Stimulated activated CD4-positive, alpha-beta T cell treated with anti-CD3 and anti-CD28 coated beads, Interleukin-4, amount 100 ng/mL, for 24 hours (primary cell): ENCODE measurements at regions not wholly inside any gene's neighbourhood (a gene's known extent, or its start where the extent isn't known, plus 50 kb on each side); places are given as distances from the start of the nearest gene placed in this dataset.
"Not testable (repeated sequence)": the region's sequence is repeated elsewhere in the genome, so short reads cannot be mapped to it uniquely, and the experiment has no call there.

Experiments
- DNase-seq: peaks from one replicate; pipeline ENCODE4 v3.0.0-alpha.2; 2020

DNA sequence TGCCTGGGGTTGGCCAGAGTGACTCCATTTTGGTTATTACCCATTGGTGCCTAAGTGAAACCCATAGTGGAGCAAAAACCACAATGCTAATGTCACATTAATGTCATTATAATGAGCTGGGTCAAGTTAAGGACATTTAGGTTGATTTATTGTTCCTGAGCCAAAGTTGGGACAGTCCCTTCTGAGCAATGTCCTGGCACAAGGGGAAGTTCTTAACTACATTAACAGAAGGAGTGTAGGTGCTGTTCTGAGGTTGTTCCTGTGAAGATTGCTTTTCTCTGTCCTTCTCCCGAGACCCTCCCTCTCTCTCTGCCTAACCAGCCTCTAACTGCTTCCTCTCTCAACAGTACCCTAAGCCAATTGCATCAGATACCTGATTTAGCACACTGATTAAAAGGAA, 1956.8 kb upstream of the PCDH10 start:
- no peak for DNase-seq

DNA sequence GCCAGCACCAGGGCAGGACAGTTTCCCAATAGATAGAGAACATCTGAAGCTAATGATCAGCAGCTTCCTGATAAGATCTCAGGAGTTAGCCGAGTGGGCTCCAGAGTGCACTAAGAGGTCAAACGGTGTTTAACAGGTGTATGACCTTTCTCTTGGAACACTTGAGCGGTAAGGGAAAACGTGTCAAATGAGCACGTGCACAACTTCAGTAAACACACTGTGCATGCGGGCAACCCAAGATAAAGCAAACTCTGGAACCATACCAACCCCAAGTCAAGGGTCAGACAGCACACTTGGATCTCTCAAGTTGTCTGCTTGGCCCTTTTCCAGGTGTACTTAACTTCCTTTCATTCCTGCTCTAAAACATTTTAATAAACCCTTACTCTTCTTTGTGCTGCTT, 1941.5 kb upstream of the PCDH10 start:
- DNase-seq: no peak

- no peak for DNase-seq
Observed at GRCh38 chr4:131248314-131248713, 1900.8 kb upstream of the PCDH10 start.

GRCh38 chr4:131251321-131251720, 1897.8 kb upstream of the PCDH10 start:
- DNase-seq: no peak

- no peak for DNase-seq
Observed at GRCh38 chr4:131257241-131257640, 1891.9 kb upstream of the PCDH10 start.

DNA sequence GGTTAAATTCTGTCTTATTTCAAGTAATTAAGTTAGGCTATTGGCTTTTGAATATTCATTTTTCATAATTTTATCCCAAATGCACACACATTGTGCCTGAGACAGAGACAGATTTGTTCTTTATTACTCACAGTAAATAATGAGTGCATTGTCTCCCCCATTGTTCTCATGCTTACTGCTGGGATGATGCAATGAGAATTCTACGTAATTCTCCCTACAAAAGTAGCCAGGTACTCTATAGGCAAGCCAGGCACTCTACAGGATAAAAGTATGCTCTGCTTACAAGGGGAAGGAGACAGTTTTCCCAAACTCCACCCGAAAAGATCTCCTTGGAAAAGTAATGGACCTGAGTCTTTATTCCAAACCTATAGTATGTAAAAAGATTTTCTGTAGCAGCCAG, 1890.7 kb upstream of the PCDH10 start:
- DNase-seq: no peak

DNA sequence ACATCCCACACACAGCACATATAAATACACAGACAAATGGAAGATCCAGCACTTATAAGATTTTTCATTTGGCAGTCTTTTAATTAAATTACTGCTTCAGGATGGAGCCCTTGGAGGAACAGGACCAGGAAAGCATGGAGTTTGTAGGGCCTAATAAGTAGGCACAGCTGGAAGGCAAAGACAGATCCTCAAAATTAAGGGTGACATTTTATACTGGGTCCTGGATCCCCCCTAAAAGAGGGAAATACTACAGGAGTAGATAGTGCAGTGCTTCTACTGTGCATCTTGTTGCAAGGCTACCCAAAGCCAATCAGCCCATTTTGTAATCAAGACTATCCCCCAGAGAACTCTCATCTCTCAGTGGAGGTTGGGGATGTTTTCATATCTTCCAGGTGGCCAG, 1860.7 kb upstream of the PCDH10 start:
- no peak for DNase-seq

- no peak for DNase-seq
Observed at GRCh38 chr4:131296192-131296591, 1852.9 kb upstream of the PCDH10 start.

GRCh38 chr4:131302108-131302507, 1847.0 kb upstream of the PCDH10 start:
- no peak for DNase-seq

GRCh38 chr4:131304686-131305085, 1844.4 kb upstream of the PCDH10 start:
- no peak for DNase-seq

DNA sequence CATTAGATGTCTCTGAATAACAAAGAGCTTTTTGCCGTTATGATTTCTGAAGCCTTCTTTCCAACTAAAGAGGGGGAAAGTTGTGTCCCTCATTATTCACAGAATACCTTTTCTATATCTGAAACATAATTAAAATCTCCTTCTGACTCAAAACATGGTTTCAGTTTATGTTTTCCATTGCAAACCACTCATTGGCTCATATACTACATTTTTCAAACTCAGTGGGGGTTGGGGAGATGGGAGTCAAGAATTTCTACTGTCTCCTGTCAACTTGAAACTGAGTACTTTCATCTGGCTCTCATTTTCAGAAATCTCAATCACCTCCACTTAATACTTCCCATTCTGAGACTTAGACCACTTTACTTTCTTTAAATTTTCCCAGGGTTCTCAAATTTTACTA, 1839.5 kb upstream of the PCDH10 start:
- no peak for DNase-seq

DNA sequence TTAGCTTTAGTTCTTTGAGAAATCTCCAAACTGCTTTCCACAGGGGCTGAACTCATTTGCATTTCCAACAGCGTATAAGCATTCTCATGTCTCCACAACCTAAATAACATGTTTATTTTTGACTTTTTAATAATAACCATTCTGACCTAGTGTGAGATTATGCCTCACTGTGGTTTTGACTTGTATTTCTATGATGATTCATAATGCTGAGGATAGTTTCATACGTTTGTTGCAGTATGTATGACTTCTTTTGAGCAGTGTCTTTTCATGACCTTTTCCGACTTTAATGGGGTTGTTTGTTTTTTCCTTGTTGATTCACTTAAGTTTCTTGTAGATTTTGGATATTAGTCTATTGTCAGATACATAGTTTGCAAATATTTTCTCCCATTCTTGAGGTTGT, 1833.0 kb upstream of the PCDH10 start:
- no peak for DNase-seq

- DNase-seq: no peak
Observed at GRCh38 chr4:131337936-131338335, 1811.2 kb upstream of the PCDH10 start.

- no peak for DNase-seq
Observed at GRCh38 chr4:131339137-131339536, 1810.0 kb upstream of the PCDH10 start.

- DNase-seq: no peak
Observed at GRCh38 chr4:131344761-131345160, 1804.3 kb upstream of the PCDH10 start.

DNA sequence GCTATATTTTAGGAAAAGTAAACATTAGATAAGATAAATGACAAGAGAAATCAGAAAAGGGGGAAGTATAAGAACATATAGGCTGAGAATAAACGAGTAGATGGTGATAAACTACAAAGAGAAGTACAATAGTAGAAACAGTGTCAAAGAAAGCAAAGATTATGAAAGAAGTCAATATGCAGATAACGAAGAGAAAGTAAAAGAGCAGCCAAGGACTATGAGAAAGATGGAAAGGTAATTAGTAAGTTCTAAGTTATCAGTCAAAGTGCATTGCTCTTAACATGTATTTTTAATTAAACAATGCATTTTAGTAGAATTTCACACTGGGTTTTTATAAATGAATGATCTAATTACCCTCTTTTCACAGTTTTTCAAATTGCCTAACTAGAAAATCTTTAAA, 1801.3 kb upstream of the PCDH10 start:
- no peak for DNase-seq

DNA sequence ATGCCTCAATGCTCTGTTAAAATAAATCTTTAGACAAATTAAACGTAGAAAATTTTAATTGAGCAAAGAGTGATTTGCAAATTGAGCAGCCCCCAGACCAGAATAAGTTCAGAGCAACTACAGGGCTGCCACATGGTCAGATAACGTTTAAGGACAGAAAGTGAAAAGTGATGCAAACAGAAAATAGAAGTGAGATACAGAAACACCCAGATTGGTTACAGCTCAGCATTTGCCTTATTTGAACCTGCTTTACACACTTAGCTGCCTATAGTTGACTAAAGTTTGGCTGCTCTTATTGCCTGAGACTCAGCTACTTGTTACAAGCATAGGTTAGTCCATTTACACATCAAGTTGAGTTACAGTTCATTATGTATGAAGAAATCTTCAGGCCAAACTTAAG, 1800.8 kb upstream of the PCDH10 start:
- no peak for DNase-seq

- DNase-seq: not testable (repeated sequence)
Observed at GRCh38 chr4:131352371-131352770, 1796.7 kb upstream of the PCDH10 start.

DNA sequence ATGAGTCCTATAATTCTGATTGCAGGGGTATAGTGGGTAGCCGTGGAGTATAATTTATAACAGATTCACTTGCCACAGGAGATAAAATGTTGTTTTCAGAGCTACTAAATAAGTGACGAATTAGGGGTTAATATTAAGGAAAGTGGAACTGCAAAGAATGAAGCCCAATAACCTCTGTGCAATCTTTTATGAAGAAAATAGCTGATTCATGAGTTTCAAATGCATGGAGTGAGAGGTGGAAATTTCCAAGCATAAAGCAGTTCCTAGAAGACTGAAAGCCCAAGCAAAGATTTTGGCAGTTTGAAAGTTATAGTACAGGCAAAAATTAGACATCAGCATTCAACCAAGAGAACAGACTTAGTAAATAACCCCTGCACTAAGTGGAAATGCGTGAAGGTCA, 1782.4 kb upstream of the PCDH10 start:
- no peak for DNase-seq

DNA sequence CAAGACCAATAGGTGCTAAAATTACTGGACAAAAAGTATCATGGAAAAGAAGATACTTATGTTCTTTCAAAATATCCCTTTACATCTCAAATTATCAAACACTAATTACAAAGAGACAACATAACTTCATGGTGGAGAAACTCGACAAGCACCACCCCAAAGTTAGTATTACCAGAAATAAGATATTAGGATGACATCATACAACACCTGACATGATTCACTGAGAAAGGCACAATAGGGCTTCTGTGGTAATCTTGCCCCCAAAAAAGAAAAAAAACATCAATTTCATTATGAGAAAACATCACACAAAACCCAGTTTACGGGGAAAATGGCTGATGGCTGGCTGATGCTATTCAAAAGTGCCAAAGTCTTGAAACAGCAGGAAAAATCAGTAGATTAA, 1781.7 kb upstream of the PCDH10 start:
- no peak for DNase-seq

DNA sequence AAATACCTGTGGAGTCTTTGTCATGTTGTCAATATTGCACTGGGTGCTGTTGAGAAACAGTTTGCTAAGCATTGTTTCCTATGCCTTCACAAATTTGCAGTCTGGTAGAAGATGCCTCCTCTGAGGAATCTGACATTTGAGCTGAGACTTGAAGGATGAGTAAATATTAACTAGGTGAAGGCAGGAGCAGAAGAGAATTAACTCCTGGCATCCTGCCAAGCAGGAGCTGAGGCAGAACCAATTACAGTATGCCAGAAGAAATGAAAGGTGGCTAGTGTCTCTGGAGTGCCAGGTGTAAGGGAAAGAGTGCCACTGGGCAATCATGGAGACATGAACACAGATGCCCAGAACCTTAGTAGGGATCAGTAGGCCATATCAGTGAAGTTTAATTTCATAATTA, 1778.2 kb upstream of the PCDH10 start:
- DNase-seq: no peak

GRCh38 chr4:131381055-131381454, 1768.0 kb upstream of the PCDH10 start:
- no peak for DNase-seq

GRCh38 chr4:131382839-131383238, 1766.3 kb upstream of the PCDH10 start:
- DNase-seq: no peak

GRCh38 chr4:131388277-131388676, 1760.8 kb upstream of the PCDH10 start:
- no peak for DNase-seq

- no peak for DNase-seq
Observed at GRCh38 chr4:131408102-131408501, 1741.0 kb upstream of the PCDH10 start.

- no peak for DNase-seq
Observed at GRCh38 chr4:131411393-131411792, 1737.7 kb upstream of the PCDH10 start.
